H1 (cell line): ENCODE measurements at regions not wholly inside any gene's neighbourhood (a gene's known extent, or its start where the extent isn't known, plus 50 kb on each side); places are given as distances from the start of the nearest gene placed in this dataset.
"Not testable (repeated sequence)": the region's sequence is repeated elsewhere in the genome, so short reads cannot be mapped to it uniquely, and the experiment has no call there.

Experiments
- CTCF ChIA-PET: fragments of 300-600 bp; sonication (Branson Sonifier 250); formaldehyde crosslinking; loops from one replicate; lab custom pipeline; 2021; ENCODE audit not compliant: partially characterized antibody; lab: Charles Lee
- POLR2A ChIA-PET: fragments of 300-600 bp; sonication (Branson Sonifier 250); formaldehyde crosslinking; loops from one replicate; lab custom pipeline; 2021; ENCODE audit warnings: inconsistent platforms; ENCODE audit not compliant: partially characterized antibody; lab: Charles Lee
- DNase-seq, 2 experiments: peaks; one replicate each; pipeline versions ENCODE4 v3.0.0 to v3.0.0-alpha.2; 2010 to 2022; ENCODE audit warnings: low spot score in 2 of 2, low read depth in 1 of 2, mixed read lengths in 1 of 2
- FAIRE-seq: peaks from 2 replicates; lab custom pipeline; 2011; peaks lifted over from hg19 to GRCh38; lab: Jason Lieb, UNC
- H2AFZ ChIP-seq: 2 replicates; pipeline ENCODE4 v1.8.1; 2012; ENCODE audit warnings: low read length, inconsistent platforms
- H2AK5ac ChIP-seq: 2 replicates; pipeline ENCODE4 v1.6.1; 2013; ENCODE audit warnings: low read depth, low read length
- H2BK120ac ChIP-seq: replicated peaks from 2 replicates; pipeline ENCODE3; 2013; ENCODE audit warnings: low read depth, low read length, inconsistent platforms
- H2BK12ac ChIP-seq: 2 replicates; pipeline ENCODE4 v1.6.1; 2013; ENCODE audit warnings: low read depth, low read length
- H2BK15ac ChIP-seq: 2 replicates; pipeline ENCODE4 v1.6.1; 2013; ENCODE audit warnings: low read length
- H2BK20ac ChIP-seq: 2 replicates; pipeline ENCODE4 v1.6.1; 2013; ENCODE audit warnings: low read length
- H2BK5ac ChIP-seq: 2 replicates; pipeline ENCODE4 v1.6.1; 2013; ENCODE audit warnings: low read depth, low read length
- H3K14ac ChIP-seq: 2 replicates; pipeline ENCODE4 v1.6.1; 2013; ENCODE audit warnings: inconsistent platforms; ENCODE audit not compliant: insufficient read length
- H3K18ac ChIP-seq: 2 replicates; pipeline ENCODE4 v1.6.1; 2013; ENCODE audit warnings: low read length; ENCODE audit errors: extremely low read depth
- H3K23ac ChIP-seq: 2 replicates; pipeline ENCODE4 v1.6.1; 2013; ENCODE audit warnings: inconsistent platforms; ENCODE audit not compliant: insufficient read length
- H3K23me2 ChIP-seq: 2 replicates; pipeline ENCODE4 v1.6.1; 2013; ENCODE audit warnings: low read depth, low read length
- H3K27ac ChIP-seq: 2 replicates; pipeline ENCODE4 v1.6.1; 2011; ENCODE audit warnings: low read depth, low read length, inconsistent platforms
- H3K27me3 ChIP-seq, 4 experiments: replicated peaks in 1 of 4; 1 replicate in 1 of 4; 2 replicates in 3 of 4; pipeline versions ENCODE4 v1.6.1 to v1.8.1; 2011 to 2013; ENCODE audit warnings: low read length in 3 of 4, mild to moderate bottlenecking in 3 of 4, inconsistent platforms in 2 of 4, mixed read lengths in 2 of 4, moderate library complexity in 1 of 4; ENCODE audit not compliant: control insufficient read depth in 3 of 4, insufficient read depth in 3 of 4; ENCODE audit errors: extremely low read depth in 1 of 4
- H3K36me3 ChIP-seq, 4 experiments: 2 replicates each; pipeline versions ENCODE4 v1.6.1 to v1.8.1; 2011 to 2013; ENCODE audit warnings: mild to moderate bottlenecking in 4 of 4, low read length in 3 of 4, moderate library complexity in 2 of 4, control low read depth in 1 of 4, inconsistent platforms in 1 of 4; ENCODE audit not compliant: insufficient read depth in 4 of 4, control insufficient read depth in 2 of 4
- H3K4ac ChIP-seq: replicated peaks from 2 replicates; pipeline ENCODE3; 2013; ENCODE audit warnings: low read length, low read depth, mixed read lengths, inconsistent platforms; ENCODE audit not compliant: insufficient read length
- H3K4me1 ChIP-seq, 4 experiments: replicated peaks in 1 of 4; 1 replicate in 1 of 4; 2 replicates in 3 of 4; pipeline versions ENCODE4 v1.6.1 to v1.8.1; 2011 to 2013; ENCODE audit warnings: low read length in 3 of 4, inconsistent platforms in 2 of 4, mixed read lengths in 1 of 4; ENCODE audit not compliant: insufficient read depth in 4 of 4, control insufficient read depth in 3 of 4
- H3K4me2 ChIP-seq, 2 experiments: 2 replicates each; pipeline versions ENCODE4 v1.6.1 to v1.8.1; 2011 to 2013; ENCODE audit warnings: low read depth in 2 of 2, low read length in 2 of 2, control low read depth in 1 of 2, inconsistent platforms in 1 of 2, mild to moderate bottlenecking in 1 of 2; ENCODE audit not compliant: insufficient read depth in 1 of 2
- H3K4me3 ChIP-seq, 4 experiments: fragments of 200-600, 300-600 bp in 1 of 4; sonication (generic), shearing (Covaris generic), sonication (Bioruptor Twin) in 1 of 4; 2 replicates each; pipeline versions ENCODE4 v1.5.1 to v1.8.1; 2011 to 2016; ENCODE audit warnings: low read length in 4 of 4, low read depth in 3 of 4, control low read depth in 2 of 4, inconsistent platforms in 2 of 4, mild to moderate bottlenecking in 2 of 4, mixed read lengths in 1 of 4, moderate library complexity in 1 of 4; ENCODE audit not compliant: insufficient read depth in 2 of 4; ENCODE audit errors: extremely low read depth in 1 of 4
- H3K56ac ChIP-seq: replicated peaks from 2 replicates; pipeline ENCODE3; 2013; ENCODE audit warnings: low read depth, mild to moderate bottlenecking, mixed read lengths, low read length, inconsistent platforms; ENCODE audit not compliant: insufficient read length
- H3K79me1 ChIP-seq: 2 replicates; pipeline ENCODE4 v1.6.1; 2013; ENCODE audit warnings: low read depth, low read length, control low read depth
- H3K79me2 ChIP-seq, 2 experiments: 2 replicates each; pipeline versions ENCODE4 v1.6.1 to v1.8.1; 2012 to 2013; ENCODE audit warnings: low read length in 2 of 2, mild to moderate bottlenecking in 2 of 2, inconsistent platforms in 1 of 2; ENCODE audit not compliant: insufficient read depth in 2 of 2, control insufficient read depth in 1 of 2
- H3K9ac ChIP-seq, 4 experiments: replicated peaks in 1 of 4; 1 replicate in 1 of 4; 2 replicates in 3 of 4; pipeline versions ENCODE4 v1.6.1 to v1.8.1; 2011 to 2013; ENCODE audit warnings: low read depth in 3 of 4, low read length in 3 of 4, control low read depth in 2 of 4, mild to moderate bottlenecking in 2 of 4, moderate library complexity in 2 of 4, inconsistent platforms in 1 of 4; ENCODE audit errors: extremely low read depth in 1 of 4
- H3K9me3 ChIP-seq, 2 experiments: 2 replicates each; pipeline versions ENCODE4 v1.6.1 to v1.8.1; 2012 to 2013; ENCODE audit warnings: mild to moderate bottlenecking in 2 of 2, moderate library complexity in 2 of 2, control low read depth in 1 of 2, inconsistent platforms in 1 of 2, low read depth in 1 of 2, low read length in 1 of 2, mixed read lengths in 1 of 2; ENCODE audit not compliant: insufficient read depth in 2 of 2
- H4K20me1 ChIP-seq, 2 experiments: replicated peaks in 1 of 2; 2 replicates each; pipeline versions ENCODE3 to v1.8.1; 2011 to 2013; ENCODE audit warnings: inconsistent platforms in 2 of 2, low read length in 2 of 2, mild to moderate bottlenecking in 1 of 2; ENCODE audit not compliant: insufficient read depth in 2 of 2, control insufficient read depth in 1 of 2
- H4K5ac ChIP-seq: 2 replicates; pipeline ENCODE4 v1.6.1; 2013; ENCODE audit warnings: low read length, low read depth, mixed read lengths, inconsistent platforms; ENCODE audit not compliant: insufficient read length
- H4K8ac ChIP-seq: 2 replicates; pipeline ENCODE4 v1.8.0; 2013; ENCODE audit warnings: mild to moderate bottlenecking, moderate library complexity, low read length, inconsistent platforms; ENCODE audit not compliant: insufficient read depth; ENCODE audit errors: extremely low read depth
- H4K91ac ChIP-seq: replicated peaks from 2 replicates; pipeline ENCODE3; 2013; ENCODE audit warnings: low read length, mixed read lengths, inconsistent platforms; ENCODE audit not compliant: insufficient read length
- WGBS, 2 experiments: shearing (Covaris generic) in 1 of 2; methylation state at CpG; one replicate each; pipeline versions ENCODE4 v1.1.6 to v1.1.7; 2013 to 2015; ENCODE audit warnings: low lambda C conversion rate in 2 of 2, mixed read lengths in 2 of 2, inconsistent platforms in 1 of 2, low coverage in 1 of 2, missing lambda C conversion rate in 1 of 2; ENCODE audit not compliant: insufficient replicate concordance in 2 of 2, insufficient coverage in 1 of 2, insufficient read length in 1 of 2; ENCODE audit errors: extremely low coverage in 1 of 2, missing lambda C conversion rate in 1 of 2; 5-methylcytosine and 5-hydroxymethylcytosine counted together

- H4K91ac ChIP-seq, DNase-seq, H3K56ac ChIP-seq, H3K9ac ChIP-seq, H2BK20ac ChIP-seq, H3K4me2 ChIP-seq, CTCF ChIA-PET, POLR2A ChIA-PET, H4K5ac ChIP-seq, H3K4me1 ChIP-seq, H3K23ac ChIP-seq, H4K8ac ChIP-seq, H3K27ac ChIP-seq, H3K9me3 ChIP-seq, H2BK120ac ChIP-seq, H2BK15ac ChIP-seq, H3K27me3 ChIP-seq, H2AFZ ChIP-seq, H3K23me2 ChIP-seq, H3K18ac ChIP-seq, H2AK5ac ChIP-seq, FAIRE-seq, H3K4ac ChIP-seq, H4K20me1 ChIP-seq, H3K36me3 ChIP-seq, H2BK5ac ChIP-seq, H3K4me3 ChIP-seq, H2BK12ac ChIP-seq, H3K14ac ChIP-seq, H3K79me1 ChIP-seq, H3K79me2 ChIP-seq: not testable (repeated sequence)
- WGBS, 2 experiments, result 97% methylated on average over 3 of the region's 6 CpGs; no CpG with 5 or more reads in 1 of the 2 experiments
These were observed 140.7 kb downstream of the CCDC144A start for GRCh38 chr17:16830770-16831169.

GRCh38 chr17:16830219-16830618 is 140.2 kb downstream of the CCDC144A start:
- POLR2A ChIA-PET, H3K4me2 ChIP-seq, H4K5ac ChIP-seq, H3K4me1 ChIP-seq, H2AK5ac ChIP-seq, H4K20me1 ChIP-seq, H3K27me3 ChIP-seq, H3K79me2 ChIP-seq, H2BK15ac ChIP-seq, H3K36me3 ChIP-seq, H3K27ac ChIP-seq, H3K9me3 ChIP-seq, H3K4ac ChIP-seq, H2BK5ac ChIP-seq, H3K56ac ChIP-seq, CTCF ChIA-PET, H3K18ac ChIP-seq, H4K91ac ChIP-seq, H3K79me1 ChIP-seq, H3K23me2 ChIP-seq, H2BK20ac ChIP-seq, H2BK12ac ChIP-seq, H4K8ac ChIP-seq, H3K9ac ChIP-seq, H2AFZ ChIP-seq, DNase-seq, FAIRE-seq, H3K4me3 ChIP-seq, H2BK120ac ChIP-seq, H3K23ac ChIP-seq, H3K14ac ChIP-seq: not testable (repeated sequence)
- WGBS, 2 experiments, result no CpG with 5 or more reads among the region's 12 CpGs
